ENCODE measurements at regions not wholly inside any gene's neighbourhood (a gene's known extent, or its start where the extent isn't known, plus 50 kb on each side); places are given as distances from the start of the nearest gene placed in this dataset.

DNA sequence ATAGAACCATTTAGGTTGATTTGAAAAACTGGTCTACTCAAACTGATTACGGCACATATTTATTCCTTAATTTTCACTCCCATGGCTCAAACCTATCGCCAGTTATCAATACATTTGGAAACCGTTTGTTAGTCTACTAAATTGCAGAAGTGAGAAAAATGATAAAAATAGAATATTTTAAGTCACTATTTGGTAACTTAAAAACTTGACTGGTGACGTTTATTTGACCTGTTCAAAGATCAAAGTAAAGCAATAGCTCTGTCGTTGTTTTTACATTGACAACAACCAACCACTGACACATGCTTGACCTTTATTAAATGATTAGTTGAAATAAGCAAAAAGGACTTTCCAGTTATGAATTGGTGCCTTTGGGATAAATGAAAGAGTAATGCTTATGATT, 402.9 kb upstream of the MAP3K7 start:
- DNase-seq (no peak), ATAC-seq (no peak)
- Histone ChIP-seq H3K9me2 (replicated peaks; ENCODE audit: low read length) (no peaks in the 10 kb centered on the region), H3K79me2 (ENCODE audit: low read length) (no peaks in the 10 kb centered on the region), H3K36me3 (ENCODE audit: low read depth, low read length) (no peaks in the 10 kb centered on the region), H3K9me3 (ENCODE audit: low read length) (no peaks in the 10 kb centered on the region), H2AFZ (ENCODE audit: low read length) (no peak overlapping the region), H3K4me3 (ENCODE audit: low read length) (no peak overlapping the region), H3K4me2 (ENCODE audit: low read length) (no peak overlapping the region), H3K27me3 (ENCODE audit: low read length) (peaks cover 4% of the 10 kb centered on the region; the same call in 1 of the 2 replicates), H3F3A (ENCODE audit: low read length, unreplicated experiment) (no peaks in the 10 kb centered on the region), H4K20me1 (ENCODE audit: low read length) (no peaks in the 10 kb centered on the region), H3K4me1 (ENCODE audit: insufficient read depth, low read length) (peaks cover 9% of the 10 kb centered on the region; the same call in 1 of the 2 replicates), H3K9ac (ENCODE audit: low read length) (no peak overlapping the region), H3K27ac (ENCODE audit: low read length) (no peak overlapping the region)
- CTCF ChIA-PET: no interaction called here
- intact Hi-C loops (cut with micrococcal nuclease): no loop called here
- TF ChIP-seq EZH2 (IDR thresholded peaks at IDR 0.05; ENCODE audit: low read length, unreplicated experiment): no peak
- TF ChIP-seq, protein P1, sequence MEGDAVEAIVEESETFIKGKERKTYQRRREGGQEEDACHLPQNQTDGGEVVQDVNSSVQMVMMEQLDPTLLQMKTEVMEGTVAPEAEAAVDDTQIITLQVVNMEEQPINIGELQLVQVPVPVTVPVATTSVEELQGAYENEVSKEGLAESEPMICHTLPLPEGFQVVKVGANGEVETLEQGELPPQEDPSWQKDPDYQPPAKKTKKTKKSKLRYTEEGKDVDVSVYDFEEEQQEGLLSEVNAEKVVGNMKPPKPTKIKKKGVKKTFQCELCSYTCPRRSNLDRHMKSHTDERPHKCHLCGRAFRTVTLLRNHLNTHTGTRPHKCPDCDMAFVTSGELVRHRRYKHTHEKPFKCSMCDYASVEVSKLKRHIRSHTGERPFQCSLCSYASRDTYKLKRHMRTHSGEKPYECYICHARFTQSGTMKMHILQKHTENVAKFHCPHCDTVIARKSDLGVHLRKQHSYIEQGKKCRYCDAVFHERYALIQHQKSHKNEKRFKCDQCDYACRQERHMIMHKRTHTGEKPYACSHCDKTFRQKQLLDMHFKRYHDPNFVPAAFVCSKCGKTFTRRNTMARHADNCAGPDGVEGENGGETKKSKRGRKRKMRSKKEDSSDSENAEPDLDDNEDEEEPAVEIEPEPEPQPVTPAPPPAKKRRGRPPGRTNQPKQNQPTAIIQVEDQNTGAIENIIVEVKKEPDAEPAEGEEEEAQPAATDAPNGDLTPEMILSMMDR (conservative IDR thresholded peaks at IDR 0.05; ENCODE audit: low read depth, low read length): no peak
- TF ChIP-seq EZH2phosphoT487 (IDR thresholded peaks at IDR 0.05; ENCODE audit: borderline replicate concordance, low read length): no peak
- POLR2A ChIA-PET (ENCODE audit: unreplicated experiment): no interaction called here
- BruUV-seq (replicated peaks): no TSS peak

DNA sequence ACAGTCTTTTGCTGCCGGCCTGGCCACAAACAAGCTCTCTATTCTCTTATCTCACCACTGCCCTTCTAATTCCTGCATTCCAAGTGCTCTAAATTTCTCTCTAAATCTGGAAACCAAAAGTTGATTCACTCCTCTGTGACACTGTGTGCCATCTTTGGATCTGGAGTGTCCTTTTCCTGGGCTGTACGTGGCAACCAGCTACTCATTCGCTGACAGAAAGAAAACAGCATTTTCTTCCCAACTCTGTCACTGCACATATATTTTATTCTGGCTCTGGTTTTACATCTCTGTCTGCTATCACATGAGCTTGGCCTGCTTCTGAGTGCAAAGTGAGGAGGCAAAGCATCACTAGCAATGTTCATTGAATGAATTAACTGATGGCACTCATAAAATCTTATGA, 397.2 kb upstream of the MAP3K7 start:
- ChIA-PET POLR2A (ENCODE audit: unreplicated experiment) (no interaction called here), CTCF (no interaction called here)
- Histone ChIP-seq H4K20me1 (ENCODE audit: low read length) (no peaks in the 10 kb centered on the region), H3F3A (ENCODE audit: low read length, unreplicated experiment) (no peaks in the 10 kb centered on the region), H3K4me3 (ENCODE audit: low read length) (no peak overlapping the region), H3K36me3 (ENCODE audit: low read depth, low read length) (no peaks in the 10 kb centered on the region), H2AFZ (ENCODE audit: low read length) (no peak overlapping the region), H3K9ac (ENCODE audit: low read length) (no peak overlapping the region), H3K27me3 (ENCODE audit: low read length) (no peaks in the 10 kb centered on the region; the same call in 1 of the 2 replicates), H3K4me2 (ENCODE audit: low read length) (no peak overlapping the region), H3K27ac (ENCODE audit: low read length) (no peak overlapping the region), H3K79me2 (ENCODE audit: low read length) (no peaks in the 10 kb centered on the region), H3K9me2 (replicated peaks; ENCODE audit: low read length) (no peaks in the 10 kb centered on the region), H3K9me3 (ENCODE audit: low read length) (no peaks in the 10 kb centered on the region), H3K4me1 (ENCODE audit: insufficient read depth, low read length) (no peaks in the 10 kb centered on the region)
- no TSS peak for BruUV-seq (replicated peaks)
- DNase-seq (no peak), ATAC-seq (no peak)
- TF ChIP-seq EZH2 (IDR thresholded peaks at IDR 0.05; ENCODE audit: low read length, unreplicated experiment) (no peak), EZH2phosphoT487 (IDR thresholded peaks at IDR 0.05; ENCODE audit: borderline replicate concordance, low read length) (no peak)
- TF ChIP-seq, protein P1 (conservative IDR thresholded peaks at IDR 0.05; ENCODE audit: low read depth, low read length): no peak
- intact Hi-C loops (cut with micrococcal nuclease): no loop called here

DNA sequence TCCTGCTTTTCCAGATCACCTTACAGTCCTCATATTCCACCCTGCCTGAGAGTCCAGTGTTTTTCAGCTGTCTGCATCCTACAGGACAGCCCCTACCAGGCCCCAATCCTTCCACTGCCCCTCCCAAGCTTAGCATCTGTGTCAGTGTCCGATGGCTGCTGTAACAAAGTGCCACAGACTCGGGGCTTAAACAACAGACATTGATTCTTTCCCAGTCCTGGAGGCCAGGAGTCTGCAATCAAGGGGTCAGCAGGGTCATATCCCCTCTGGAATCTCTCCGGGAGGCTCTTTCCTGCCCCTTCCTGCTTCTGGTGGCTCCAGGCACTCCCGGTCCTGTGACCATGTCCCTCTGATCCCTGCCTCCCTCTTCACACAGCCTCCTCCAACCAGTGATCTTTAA, 396.6 kb upstream of the MAP3K7 start:
- BruUV-seq (replicated peaks): no TSS peak
- H3K27me3 ChIP-seq (ENCODE audit: low read length): no peaks in the 10 kb centered on the region; the same call in 1 of the 2 replicates
- no peaks in the 10 kb centered on the region for H4K20me1 ChIP-seq (ENCODE audit: low read length)
- no peaks in the 10 kb centered on the region for H3K79me2 ChIP-seq (ENCODE audit: low read length)
- H3F3A ChIP-seq (ENCODE audit: low read length, unreplicated experiment): no peaks in the 10 kb centered on the region
- no peak for DNase-seq
- H3K27ac ChIP-seq (ENCODE audit: low read length): no peak overlapping the region
- intact Hi-C loops (cut with micrococcal nuclease): no loop called here
- H2AFZ ChIP-seq (ENCODE audit: low read length): no peak overlapping the region
- no peak overlapping the region for H3K4me2 ChIP-seq (ENCODE audit: low read length)
- no peaks in the 10 kb centered on the region for H3K9me3 ChIP-seq (ENCODE audit: low read length)
- H3K4me1 ChIP-seq (ENCODE audit: insufficient read depth, low read length): no peaks in the 10 kb centered on the region
- H3K9ac ChIP-seq (ENCODE audit: low read length): no peak overlapping the region
- no peaks in the 10 kb centered on the region for H3K36me3 ChIP-seq (ENCODE audit: low read depth, low read length)
- H3K4me3 ChIP-seq (ENCODE audit: low read length): no peak overlapping the region
- TF ChIP-seq, protein P1 (conservative IDR thresholded peaks at IDR 0.05; ENCODE audit: low read depth, low read length): no peak
- TF ChIP-seq EZH2phosphoT487 (IDR thresholded peaks at IDR 0.05; ENCODE audit: borderline replicate concordance, low read length) (no peak), EZH2 (IDR thresholded peaks at IDR 0.05; ENCODE audit: low read length, unreplicated experiment) (no peak)
- ChIA-PET POLR2A (ENCODE audit: unreplicated experiment) (no interaction called here), CTCF (no interaction called here)
- H3K9me2 ChIP-seq (replicated peaks; ENCODE audit: low read length): no peaks in the 10 kb centered on the region
- no peak for ATAC-seq

Measured in PC-3 (cell line).